ENCODE measurements at regions not wholly inside any gene's neighbourhood (a gene's known extent, or its start where the extent isn't known, plus 50 kb on each side); places are given as distances from the start of the nearest gene placed in this dataset.
"Not testable (repeated sequence)": the region's sequence is repeated elsewhere in the genome, so short reads cannot be mapped to it uniquely, and the experiment has no call there.

DNA sequence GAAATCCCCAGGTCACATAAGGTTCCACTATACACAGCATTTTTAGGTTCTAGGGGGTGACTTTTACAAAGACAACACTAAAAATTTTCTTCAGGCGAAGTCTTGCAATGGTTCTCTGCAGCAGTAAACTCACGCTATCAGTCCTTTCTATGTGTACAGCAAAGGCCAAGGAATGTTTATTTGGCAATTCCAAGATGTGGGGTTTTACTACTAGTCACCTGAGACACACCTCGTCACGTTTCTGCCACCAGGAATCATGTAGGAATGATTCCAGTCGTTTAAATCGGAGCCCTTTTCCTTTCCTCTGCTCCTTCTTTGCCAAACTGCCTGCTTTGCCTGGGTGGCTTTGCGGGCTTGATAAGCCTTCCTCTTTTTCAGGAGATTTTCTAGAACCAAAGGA is 75.9 kb upstream of the ENPEP start:
- H3K79me2 ChIP-seq (ENCODE audit: insufficient read depth, low read depth): no peaks in the 10 kb centered on the region
- no peaks in the 10 kb centered on the region for H3K27me3 ChIP-seq (ENCODE audit: insufficient read depth, low read depth)
- no peak overlapping the region for H3K4me2 ChIP-seq
- no peak overlapping the region for H3K27ac ChIP-seq
- TF ChIP-seq, protein P1, sequence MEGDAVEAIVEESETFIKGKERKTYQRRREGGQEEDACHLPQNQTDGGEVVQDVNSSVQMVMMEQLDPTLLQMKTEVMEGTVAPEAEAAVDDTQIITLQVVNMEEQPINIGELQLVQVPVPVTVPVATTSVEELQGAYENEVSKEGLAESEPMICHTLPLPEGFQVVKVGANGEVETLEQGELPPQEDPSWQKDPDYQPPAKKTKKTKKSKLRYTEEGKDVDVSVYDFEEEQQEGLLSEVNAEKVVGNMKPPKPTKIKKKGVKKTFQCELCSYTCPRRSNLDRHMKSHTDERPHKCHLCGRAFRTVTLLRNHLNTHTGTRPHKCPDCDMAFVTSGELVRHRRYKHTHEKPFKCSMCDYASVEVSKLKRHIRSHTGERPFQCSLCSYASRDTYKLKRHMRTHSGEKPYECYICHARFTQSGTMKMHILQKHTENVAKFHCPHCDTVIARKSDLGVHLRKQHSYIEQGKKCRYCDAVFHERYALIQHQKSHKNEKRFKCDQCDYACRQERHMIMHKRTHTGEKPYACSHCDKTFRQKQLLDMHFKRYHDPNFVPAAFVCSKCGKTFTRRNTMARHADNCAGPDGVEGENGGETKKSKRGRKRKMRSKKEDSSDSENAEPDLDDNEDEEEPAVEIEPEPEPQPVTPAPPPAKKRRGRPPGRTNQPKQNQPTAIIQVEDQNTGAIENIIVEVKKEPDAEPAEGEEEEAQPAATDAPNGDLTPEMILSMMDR (conservative IDR thresholded peaks at IDR 0.05; ENCODE audit: low read depth, low read length): no peak
- no peaks in the 10 kb centered on the region for H3K36me3 ChIP-seq (ENCODE audit: insufficient read depth)
- H3K4me3 ChIP-seq (IDR thresholded peaks at IDR 0.05; ENCODE audit: insufficient read depth, low read depth, low read length): no peak overlapping the region
- no peak overlapping the region for H2AFZ ChIP-seq (ENCODE audit: low read depth)
- no peak overlapping the region for H3K9ac ChIP-seq
- no peaks in the 10 kb centered on the region for H4K20me1 ChIP-seq (ENCODE audit: insufficient read depth)
- H3K4me1 ChIP-seq (ENCODE audit: low read depth, poor library complexity, severe bottlenecking): peaks cover 10% of the 10 kb centered on the region

DNA sequence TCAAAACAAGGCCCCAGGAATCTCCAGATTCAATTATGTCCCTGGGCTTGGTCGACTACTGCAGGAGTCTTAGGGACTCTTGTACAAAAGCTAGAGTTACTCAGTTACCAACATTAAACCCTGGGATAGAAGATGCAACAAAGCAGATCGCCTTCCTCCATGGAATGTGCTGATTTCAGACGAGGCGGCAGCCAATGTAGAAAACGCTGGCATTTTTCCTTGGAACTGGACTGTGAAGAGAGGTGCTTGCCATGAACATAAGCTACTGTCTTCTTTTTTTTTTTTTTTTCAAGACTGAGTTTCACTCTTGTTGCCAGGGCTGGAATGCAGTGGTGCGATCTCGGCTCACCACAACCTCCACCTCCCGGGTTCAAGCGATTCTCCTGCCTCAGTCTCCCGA is 76.9 kb upstream of the ENPEP start:
- H3K36me3 ChIP-seq (ENCODE audit: insufficient read depth); H3K27ac ChIP-seq; H3K27me3 ChIP-seq (ENCODE audit: insufficient read depth, low read depth); H3K9ac ChIP-seq; H3K4me3 ChIP-seq (IDR thresholded peaks at IDR 0.05; ENCODE audit: insufficient read depth, low read depth, low read length); H2AFZ ChIP-seq (ENCODE audit: low read depth); H3K4me2 ChIP-seq; H4K20me1 ChIP-seq (ENCODE audit: insufficient read depth); H3K79me2 ChIP-seq (ENCODE audit: insufficient read depth, low read depth): not testable (repeated sequence)
- H3K4me1 ChIP-seq (ENCODE audit: low read depth, poor library complexity, severe bottlenecking): peaks cover 10% of the 10 kb centered on the region

DNA sequence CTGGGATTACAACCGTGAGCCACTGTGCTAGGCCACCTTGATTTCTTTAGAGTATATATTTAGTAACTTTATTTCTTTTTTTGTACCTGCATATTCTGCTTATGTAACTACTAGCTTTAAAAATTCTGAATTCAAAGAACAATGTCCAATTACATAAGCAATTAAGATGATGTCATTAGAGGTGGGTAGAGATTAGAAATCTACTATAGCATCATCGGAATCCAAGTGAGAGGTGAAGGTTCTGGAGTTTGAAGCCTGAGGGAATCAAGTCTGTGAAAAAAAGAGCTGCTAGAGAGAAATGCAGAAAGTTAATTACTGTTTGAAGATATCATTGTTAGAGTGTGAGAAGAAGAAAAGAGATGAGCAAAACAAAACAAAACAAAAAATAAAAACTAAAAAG is 79.0 kb upstream of the ENPEP start:
- TF ChIP-seq, protein P1 (conservative IDR thresholded peaks at IDR 0.05; ENCODE audit: low read depth, low read length): no peak
- Histone ChIP-seq H3K4me1 (ENCODE audit: low read depth, poor library complexity, severe bottlenecking) (peaks cover 10% of the 10 kb centered on the region), H2AFZ (ENCODE audit: low read depth) (no peak overlapping the region), H3K27me3 (ENCODE audit: insufficient read depth, low read depth) (no peaks in the 10 kb centered on the region), H4K20me1 (ENCODE audit: insufficient read depth) (no peaks in the 10 kb centered on the region), H3K4me2 (no peak overlapping the region), H3K36me3 (ENCODE audit: insufficient read depth) (no peaks in the 10 kb centered on the region), H3K4me3 (IDR thresholded peaks at IDR 0.05; ENCODE audit: insufficient read depth, low read depth, low read length) (no peak overlapping the region), H3K9ac (no peak overlapping the region), H3K79me2 (ENCODE audit: insufficient read depth, low read depth) (no peaks in the 10 kb centered on the region), H3K27ac (no peak overlapping the region)

DNA sequence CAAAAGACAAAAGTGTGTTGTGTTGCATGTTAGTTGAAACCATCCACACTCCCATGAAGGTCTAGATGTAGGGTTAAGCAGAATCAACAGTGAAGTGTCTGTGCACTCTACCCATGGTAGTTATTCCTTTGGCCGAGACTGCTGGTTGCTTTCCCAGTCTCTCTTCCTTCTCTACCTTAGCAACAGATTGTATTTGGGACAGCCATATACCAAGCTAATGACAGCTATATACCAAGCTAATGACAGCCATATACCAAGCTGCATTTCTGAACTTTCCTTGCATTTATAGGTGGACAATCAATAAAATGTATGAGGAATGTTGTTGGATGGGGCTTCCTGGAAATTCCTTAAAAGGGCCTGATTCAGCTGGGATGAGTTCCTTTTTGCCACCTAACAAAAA is 80.5 kb upstream of the ENPEP start:
- Histone ChIP-seq H3K27me3 (ENCODE audit: insufficient read depth, low read depth) (no peaks in the 10 kb centered on the region), H3K4me1 (ENCODE audit: low read depth, poor library complexity, severe bottlenecking) (peaks cover 10% of the 10 kb centered on the region), H4K20me1 (ENCODE audit: insufficient read depth) (no peaks in the 10 kb centered on the region), H3K9ac (no peak overlapping the region), H3K79me2 (ENCODE audit: insufficient read depth, low read depth) (no peaks in the 10 kb centered on the region), H3K36me3 (ENCODE audit: insufficient read depth) (no peaks in the 10 kb centered on the region), H3K27ac (no peak overlapping the region), H3K4me2 (no peak overlapping the region), H2AFZ (ENCODE audit: low read depth) (no peak overlapping the region), H3K4me3 (IDR thresholded peaks at IDR 0.05; ENCODE audit: insufficient read depth, low read depth, low read length) (no peak overlapping the region)
- TF ChIP-seq, protein P1 (conservative IDR thresholded peaks at IDR 0.05; ENCODE audit: low read depth, low read length): no peak

DNA sequence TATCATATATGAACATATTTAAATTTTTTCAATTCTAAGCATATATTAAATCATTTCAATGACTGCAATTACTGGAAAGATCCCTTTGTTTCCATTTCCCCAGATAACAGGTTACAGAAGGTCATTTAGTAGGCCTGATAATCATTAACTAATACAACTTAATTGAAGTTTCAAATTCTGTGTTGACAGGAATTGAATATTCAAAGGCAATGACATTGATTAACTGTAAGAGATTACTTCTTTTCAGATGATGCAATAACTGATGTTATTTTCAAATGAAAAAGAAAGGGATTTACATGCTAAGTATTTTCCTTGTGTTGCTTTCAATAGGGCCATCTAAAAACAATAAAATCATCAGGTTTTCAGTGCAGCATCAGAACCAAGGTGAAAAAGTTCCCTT is 81.1 kb upstream of the ENPEP start:
- Histone ChIP-seq H3K4me2 (no peak overlapping the region), H3K79me2 (ENCODE audit: insufficient read depth, low read depth) (no peaks in the 10 kb centered on the region), H4K20me1 (ENCODE audit: insufficient read depth) (no peaks in the 10 kb centered on the region), H3K27me3 (ENCODE audit: insufficient read depth, low read depth) (no peaks in the 10 kb centered on the region), H3K27ac (no peak overlapping the region), H3K4me1 (ENCODE audit: low read depth, poor library complexity, severe bottlenecking) (peaks cover 10% of the 10 kb centered on the region), H3K9ac (no peak overlapping the region), H3K36me3 (ENCODE audit: insufficient read depth) (no peaks in the 10 kb centered on the region), H2AFZ (ENCODE audit: low read depth) (no peak overlapping the region), H3K4me3 (IDR thresholded peaks at IDR 0.05; ENCODE audit: insufficient read depth, low read depth, low read length) (no peak overlapping the region)
- TF ChIP-seq, protein P1 (conservative IDR thresholded peaks at IDR 0.05; ENCODE audit: low read depth, low read length): no peak

All from KMS-11 (cell line).